SK-N-SH (cell line): ENCODE measurements at regions not wholly inside any gene's neighbourhood (a gene's known extent, or its start where the extent isn't known, plus 50 kb on each side); places are given as distances from the start of the nearest gene placed in this dataset.

ENCODE experiments used
- CTCF ChIA-PET: fragments of 300-600, 350-600 bp; formaldehyde crosslinking; extraction: SDS; loops from one replicate; lab custom pipeline; 2021; lab: Yijun Ruan, JAX
- POLR2A ChIA-PET: fragments of 350-600 bp; sonication (Branson Sonifier 250); formaldehyde crosslinking; extraction: SDS; loops from one replicate; lab custom pipeline; 2020; ENCODE audit warnings: antibody characterized with exemption, inconsistent platforms; lab: Yijun Ruan, JAX
- DNase-seq: peaks from one replicate; pipeline ENCODE4 v3.0.0; 2012
- H2AFZ ChIP-seq: fragments of 200-600 bp; sonication (generic); 2 replicates; pipeline ENCODE4 v1.8.1; 2016; ENCODE audit warnings: antibody characterized with exemption, mild to moderate bottlenecking, low read depth
- H3F3A ChIP-seq: fragments of 200-600 bp; sonication (generic); replicated peaks from 2 replicates; pipeline ENCODE3; 2016; ENCODE audit warnings: antibody characterized with exemption, mild to moderate bottlenecking; ENCODE audit not compliant: insufficient read depth
- H3K27ac ChIP-seq, 2 experiments: fragments of 200-500 bp in 1 of 2; fragments of 200-600 bp in 1 of 2; sonication (Bioruptor generic) in 1 of 2; sonication (generic), shearing (Covaris generic) in 1 of 2; 2 replicates each; pipeline versions ENCODE4 v1.5.1 to v1.6.1; 2014 to 2016; ENCODE audit warnings: low read depth in 2 of 2, inconsistent platforms in 1 of 2, low read length in 1 of 2, mild to moderate bottlenecking in 1 of 2, mixed read lengths in 1 of 2
- H3K27me3 ChIP-seq: fragments of 200-600 bp; sonication (generic), shearing (Covaris generic); 2 replicates; pipeline ENCODE4 v1.6.1; 2016; ENCODE audit warnings: mixed run types; ENCODE audit not compliant: insufficient read depth
- H3K36me3 ChIP-seq, 2 experiments: fragments of 200-500 bp in 1 of 2; fragments of 200-600 bp in 1 of 2; sonication (Bioruptor generic) in 1 of 2; sonication (generic) in 1 of 2; replicated peaks in 1 of 2; 2 replicates each; pipeline versions ENCODE3 to v1.5.1; 2014 to 2016; ENCODE audit warnings: low read length in 1 of 2, mild to moderate bottlenecking in 1 of 2; ENCODE audit not compliant: insufficient read depth in 2 of 2, control insufficient read depth in 1 of 2
- H3K4me1 ChIP-seq, 2 experiments: fragments of 200-500 bp in 1 of 2; fragments of 200-600 bp in 1 of 2; sonication (Bioruptor generic) in 1 of 2; sonication (generic), shearing (Covaris generic) in 1 of 2; 2 replicates each; pipeline versions ENCODE4 v1.5.1 to v1.6.1; 2014 to 2016; ENCODE audit warnings: low read depth in 1 of 2, low read length in 1 of 2, mixed run types in 1 of 2; ENCODE audit not compliant: insufficient read depth in 2 of 2, control insufficient read depth in 1 of 2
- H3K4me2 ChIP-seq: fragments of 200-600 bp; sonication (generic), shearing (Covaris generic); 2 replicates; pipeline ENCODE4 v1.6.1; 2017; ENCODE audit warnings: mixed run types
- H3K4me3 ChIP-seq, 2 experiments: fragments of 200-500 bp in 1 of 2; fragments of 200-600 bp in 1 of 2; sonication (Bioruptor generic) in 1 of 2; sonication (generic), shearing (Covaris generic) in 1 of 2; 2 replicates each; pipeline versions ENCODE4 v1.5.1 to v1.8.1; 2014 to 2016; ENCODE audit warnings: low read depth in 2 of 2, inconsistent platforms in 1 of 2, low read length in 1 of 2, mild to moderate bottlenecking in 1 of 2, mixed read lengths in 1 of 2, moderate library complexity in 1 of 2
- H3K79me2 ChIP-seq: fragments of 200-600 bp; sonication (generic); 2 replicates; pipeline ENCODE4 v1.8.1; 2017; ENCODE audit warnings: mild to moderate bottlenecking; ENCODE audit not compliant: insufficient read depth
- H3K9ac ChIP-seq: fragments of 200-600 bp; sonication (generic); 2 replicates; pipeline ENCODE4 v1.6.1; 2017; ENCODE audit warnings: mixed run types
- H3K9me2 ChIP-seq: fragments of 200-600 bp; sonication (generic); 2 replicates; pipeline ENCODE4 v1.6.1; 2017; ENCODE audit warnings: mixed run types
- H3K9me3 ChIP-seq: fragments of 200-600 bp; sonication (generic); 2 replicates; pipeline ENCODE4 v1.6.1; 2017; ENCODE audit warnings: mixed run types, mild to moderate bottlenecking, moderate library complexity
- H4K20me1 ChIP-seq: fragments of 200-600 bp; sonication (generic); 2 replicates; pipeline ENCODE4 v1.6.1; 2017; ENCODE audit warnings: mild to moderate bottlenecking, mixed run types; ENCODE audit not compliant: insufficient read depth
- CTCF ChIP-seq: fragments of 200-600 bp; sonication (generic); IDR thresholded peaks from 2 replicates; pipeline ENCODE4 v1.6.1; 2017; ENCODE audit warnings: antibody characterized with exemption, mild to moderate bottlenecking, moderate library complexity
- ELF1 ChIP-seq: IDR thresholded peaks from 2 replicates; pipeline ENCODE4 v1.4.0; 2012
- EP300 ChIP-seq, 2 experiments: IDR thresholded peaks; 2 replicates each; pipeline versions ENCODE4 v1.4.0 to v1.6.1; 2012; ENCODE audit warnings: borderline replicate concordance in 1 of 2, low read depth in 1 of 2, low read length in 1 of 2
- EZH2phosphoT487 ChIP-seq: fragments of 200-600 bp; sonication (generic); IDR thresholded peaks from 2 replicates; pipeline ENCODE4 v1.6.1; 2017; ENCODE audit warnings: low read depth, mixed run types, mild to moderate bottlenecking, antibody characterized with exemption, moderate library complexity, borderline replicate concordance
- FOSL2 ChIP-seq: IDR thresholded peaks from 2 replicates; pipeline ENCODE4 v1.4.0; 2012; ENCODE audit warnings: low read depth, mild to moderate bottlenecking, moderate library complexity, borderline replicate concordance
- FOXM1 ChIP-seq: IDR thresholded peaks from 2 replicates; pipeline ENCODE4 v1.4.0; 2012; ENCODE audit warnings: low read depth, mild to moderate bottlenecking
- GABPA ChIP-seq: IDR thresholded peaks from 2 replicates; pipeline ENCODE4 v1.4.0; 2012; ENCODE audit warnings: low read depth, mild to moderate bottlenecking
- GATA2 ChIP-seq: sonication (generic); formaldehyde crosslinking; IDR thresholded peaks from 2 replicates; pipeline ENCODE4 v1.5.0; 2020; ENCODE audit warnings: mild to moderate bottlenecking, missing genetic modification reagents
- MEF2A ChIP-seq: IDR thresholded peaks from 2 replicates; pipeline ENCODE4 v1.4.0; 2012; ENCODE audit warnings: low read depth, borderline replicate concordance
- NFIC ChIP-seq: IDR thresholded peaks from 2 replicates; pipeline ENCODE4 v1.4.0; 2012; ENCODE audit warnings: borderline replicate concordance
- NRF1 ChIP-seq: IDR thresholded peaks from 2 replicates; pipeline ENCODE4 v1.6.1; 2012; ENCODE audit warnings: low read depth, mild to moderate bottlenecking, low read length
- POLR2AphosphoS5 ChIP-seq: IDR thresholded peaks from 2 replicates; pipeline ENCODE4 v1.6.1; 2012; ENCODE audit warnings: low read depth, low read length
- REST ChIP-seq: IDR thresholded peaks from 2 replicates; pipeline ENCODE4 v1.6.1; 2012; ENCODE audit warnings: mild to moderate bottlenecking, low read depth, low read length, moderate library complexity
- RXRA ChIP-seq: IDR thresholded peaks from 2 replicates; pipeline ENCODE4 v1.4.0; 2012; ENCODE audit warnings: low read depth, mild to moderate bottlenecking, borderline replicate concordance
- TAF1 ChIP-seq: IDR thresholded peaks from 2 replicates; pipeline ENCODE4 v1.6.1; 2012; ENCODE audit warnings: low read depth, mild to moderate bottlenecking, low read length, moderate library complexity, borderline replicate concordance
- TCF12 ChIP-seq: IDR thresholded peaks from 2 replicates; pipeline ENCODE4 v1.4.0; 2012
- TEAD4 ChIP-seq: IDR thresholded peaks from 2 replicates; pipeline ENCODE4 v1.4.0; 2012; ENCODE audit warnings: mild to moderate bottlenecking, borderline replicate concordance; ENCODE audit not compliant: insufficient read depth
- USF1 ChIP-seq: IDR thresholded peaks from 2 replicates; pipeline ENCODE4 v1.4.0; 2012; ENCODE audit warnings: low read depth, borderline replicate concordance
- USF2 ChIP-seq: fragments of 150-350 bp; IDR thresholded peaks from 2 replicates; pipeline ENCODE4 v1.6.1; 2017; ENCODE audit warnings: antibody characterized with exemption, low read length, low read depth, borderline replicate concordance
- YY1 ChIP-seq: IDR thresholded peaks from 2 replicates; pipeline ENCODE4 v1.4.0; 2012; ENCODE audit warnings: low read depth, mild to moderate bottlenecking
- WGBS: methylation state at CpG from one replicate; pipeline ENCODE4 v1.1.6; 2017; ENCODE audit warnings: low lambda C conversion rate; 5-methylcytosine and 5-hydroxymethylcytosine counted together

- Histone ChIP-seq H3K79me2 (no peaks in the 10 kb centered on the region), H3K9ac (no peak overlapping the region), H2AFZ (no peak overlapping the region), H3K27ac (no peak overlapping the region; a peak in 1 of 4 replicates), H3K4me3 (no peak overlapping the region), H3K4me2 (no peak overlapping the region), H3K27me3 (no peaks in the 10 kb centered on the region), H3K4me1 (peaks cover 0 to 3% of the 10 kb centered on the region in 2 experiments; a peak in 1 of 4 replicates), H3K36me3 (no peaks in the 10 kb centered on the region), H3K9me2 (no peaks in the 10 kb centered on the region), H4K20me1 (no peaks in the 10 kb centered on the region), H3F3A (no peaks in the 10 kb centered on the region), H3K9me3 (no peaks in the 10 kb centered on the region)
- TF ChIP-seq POLR2AphosphoS5 (no peak), NRF1 (no peak), EP300 (IDR thresholded peaks at IDR 0.05; ENCODE audit: borderline replicate concordance in 1 of 2, low read depth in 1 of 2, low read length in 1 of 2) (no peak), USF2 (no peak), FOXM1 (no peak), GATA2 (CRISPR knock-in tag) (no peak), MEF2A (no peak), GABPA (no peak), REST (no peak), ELF1 (no peak), FOSL2 (no peak), TCF12 (no peak), YY1 (no peak), TEAD4 (no peak), NFIC (no peak), EZH2phosphoT487 (no peak), USF1 (no peak), TAF1 (no peak), RXRA (no peak), CTCF (no peak)
- 91% methylated on average over 3 of the region's 3 CpGs for WGBS
- POLR2A ChIA-PET, result no interaction called here
- no peak for DNase-seq
- CTCF ChIA-PET, result interaction anchor here (1.1 kb wide), 1 partner anchor 222 kb away, joined by 4 read pairs; no protein-coding TSS in a partner anchor
Observed at GRCh38 chr1:218847089-218847768, 326.4 kb upstream of the LYPLAL1 start.
